ELR (cell line): ENCODE measurements at regions not wholly inside any gene's neighbourhood (a gene's known extent, or its start where the extent isn't known, plus 50 kb on each side); places are given as distances from the start of the nearest gene placed in this dataset.

Experiments used
- DNase-seq: peaks from one replicate; pipeline ENCODE4 v3.0.0-alpha.2; 2015; ENCODE audit warnings: low read depth

DNA sequence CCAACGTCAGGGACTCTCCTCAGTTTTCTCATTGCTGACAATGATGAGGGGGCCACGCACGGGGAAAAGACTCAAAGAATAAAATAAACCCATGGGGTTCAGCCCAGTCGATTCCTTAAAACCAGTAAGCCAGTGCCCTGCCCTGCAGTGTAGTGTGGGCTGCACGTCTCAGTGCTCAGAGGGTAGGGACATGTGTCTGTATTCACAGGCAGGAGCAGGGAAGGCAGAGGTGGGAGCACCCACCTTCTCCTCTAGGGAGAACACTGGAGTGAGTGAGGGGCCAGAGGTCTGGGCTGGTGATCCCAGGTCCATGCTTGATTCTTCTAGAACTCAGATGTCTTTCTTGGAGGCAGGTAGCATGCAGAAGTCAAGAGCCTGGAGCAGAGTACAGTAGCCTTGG lies 303.6 kb downstream of the MATN1 start:
- DNase-seq = no peak

DNA sequence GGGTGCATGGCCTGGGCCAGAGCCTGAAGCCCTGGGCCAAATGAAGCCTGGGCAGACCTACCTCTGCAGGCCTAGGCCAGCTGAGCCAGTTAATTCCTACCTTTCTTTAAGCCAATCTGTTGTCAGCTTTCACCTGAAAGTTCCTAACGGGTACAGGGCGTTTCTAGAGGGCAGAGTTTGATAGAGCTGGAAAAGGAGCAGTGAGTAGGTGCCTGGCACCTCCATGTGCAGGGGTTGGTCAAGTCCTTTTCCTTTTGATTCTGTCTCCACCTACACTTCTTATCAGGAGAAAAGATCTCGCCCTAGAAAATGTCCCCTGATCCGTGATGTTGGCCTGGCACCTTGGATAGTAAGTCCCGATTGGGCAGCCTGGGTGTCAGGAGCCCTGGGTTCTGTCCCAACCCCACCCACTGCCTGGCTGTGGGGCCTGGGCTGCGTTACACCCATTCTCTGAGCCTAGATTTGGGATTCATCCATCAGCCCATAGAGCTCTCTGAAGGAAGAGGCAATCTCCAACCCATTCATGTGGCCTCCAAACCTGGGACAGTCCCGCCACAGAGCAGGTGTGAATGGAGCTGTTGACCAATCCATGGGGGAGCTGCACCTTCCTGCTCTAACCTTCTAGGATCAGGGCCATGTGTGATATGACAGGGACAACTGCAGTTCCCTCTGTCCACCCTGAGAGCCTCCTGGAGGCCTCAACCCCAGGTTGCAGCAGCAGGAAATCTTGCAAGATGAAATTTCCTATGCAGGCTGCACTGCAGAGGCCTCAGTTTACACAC lies 304.3 kb downstream of the MATN1 start:
- no peak for DNase-seq

DNA sequence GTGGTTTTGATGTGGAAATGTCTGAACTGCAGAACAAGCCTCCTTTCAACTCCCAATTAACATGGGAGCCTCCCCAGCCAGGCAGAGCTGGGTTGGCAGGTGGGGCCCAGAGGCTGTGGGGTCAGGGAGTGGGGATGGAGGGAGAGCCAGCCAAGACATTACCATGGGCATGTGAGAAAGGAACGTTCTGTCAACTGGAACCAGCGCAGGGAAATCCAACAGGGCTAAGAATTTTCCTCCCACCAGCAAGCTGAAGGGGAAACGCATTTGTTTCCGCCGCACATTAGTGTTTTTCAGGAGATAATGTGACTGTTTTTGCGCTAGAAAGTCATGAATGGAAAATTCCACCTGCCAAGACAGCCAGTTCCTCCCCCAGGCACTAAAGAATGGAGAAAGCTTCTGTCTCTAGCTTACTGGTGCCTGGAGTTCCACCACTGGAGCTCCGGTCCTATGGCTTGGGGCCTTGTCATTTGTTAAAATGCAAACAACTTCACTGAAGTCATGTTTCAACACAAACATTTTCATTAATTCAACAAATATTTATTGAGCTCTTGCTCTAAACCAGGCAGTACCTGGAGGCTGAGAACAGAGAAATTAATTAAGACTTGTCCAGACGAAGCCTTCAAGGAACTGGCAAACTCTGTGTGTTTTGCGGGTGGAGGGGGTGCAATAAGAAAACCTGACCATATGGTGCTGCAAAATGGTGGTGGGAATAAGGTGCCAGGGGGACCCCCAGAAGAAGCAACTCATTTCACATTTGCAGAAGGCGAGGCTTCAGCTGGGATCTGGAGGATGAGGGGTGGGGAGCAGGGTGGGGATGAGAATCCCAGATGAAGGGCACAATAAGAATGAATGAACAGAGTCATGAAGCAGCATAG lies 305.1 kb downstream of the MATN1 start:
- DNase-seq = no peak

DNA sequence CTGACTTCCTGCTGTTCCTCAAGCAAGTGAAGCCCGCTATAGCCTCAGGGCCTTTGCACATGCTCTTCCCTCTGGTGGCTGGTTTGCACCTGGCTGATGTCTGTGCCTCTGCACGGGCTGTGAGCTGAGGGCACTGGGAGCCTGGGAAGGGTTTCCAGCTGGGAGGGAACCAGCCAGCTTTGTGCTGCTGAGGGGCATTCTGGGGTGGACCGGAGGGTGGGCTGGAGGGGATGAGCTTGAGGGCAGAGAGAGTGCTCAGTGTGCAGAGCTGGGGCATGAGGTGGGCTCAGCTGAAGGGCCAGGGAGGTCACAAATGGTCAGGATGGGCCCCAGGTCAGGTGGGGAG lies 305.7 kb downstream of the MATN1 start:
- DNase-seq = no peak

DNA sequence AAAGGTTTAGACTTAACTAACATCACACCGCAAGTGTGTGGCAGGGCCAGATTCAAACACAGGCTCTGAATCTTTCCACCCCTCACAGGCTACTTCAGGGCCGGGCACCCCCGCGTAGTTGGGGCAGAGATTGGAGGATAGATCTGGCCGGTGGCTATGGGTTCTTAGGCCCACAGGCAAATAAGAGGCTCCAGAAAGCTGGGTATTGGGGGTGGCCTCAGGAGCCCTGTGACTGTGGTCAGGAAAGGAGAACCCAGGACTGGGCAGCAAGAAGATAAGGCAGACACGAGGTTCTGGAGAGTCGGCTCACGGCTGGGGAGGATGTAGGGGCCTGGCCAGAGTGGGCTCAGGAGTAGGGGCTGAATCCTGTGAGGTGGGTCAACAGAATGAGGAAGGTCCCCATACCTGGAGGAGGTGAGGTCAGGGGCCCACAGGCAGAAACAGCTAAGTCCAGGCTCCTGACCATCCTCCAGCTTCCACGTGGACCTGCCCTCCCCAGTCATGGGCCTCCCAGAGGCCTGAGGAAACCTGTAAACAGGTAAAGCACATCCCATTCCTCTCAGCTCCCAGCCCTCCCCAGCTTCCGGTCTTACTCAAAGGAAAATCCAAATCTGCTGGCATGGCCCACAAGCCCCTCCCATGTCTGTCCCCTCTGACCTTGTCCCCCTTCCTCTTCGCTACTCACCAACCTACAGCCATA lies 306.2 kb downstream of the MATN1 start:
- no peak for DNase-seq

DNA sequence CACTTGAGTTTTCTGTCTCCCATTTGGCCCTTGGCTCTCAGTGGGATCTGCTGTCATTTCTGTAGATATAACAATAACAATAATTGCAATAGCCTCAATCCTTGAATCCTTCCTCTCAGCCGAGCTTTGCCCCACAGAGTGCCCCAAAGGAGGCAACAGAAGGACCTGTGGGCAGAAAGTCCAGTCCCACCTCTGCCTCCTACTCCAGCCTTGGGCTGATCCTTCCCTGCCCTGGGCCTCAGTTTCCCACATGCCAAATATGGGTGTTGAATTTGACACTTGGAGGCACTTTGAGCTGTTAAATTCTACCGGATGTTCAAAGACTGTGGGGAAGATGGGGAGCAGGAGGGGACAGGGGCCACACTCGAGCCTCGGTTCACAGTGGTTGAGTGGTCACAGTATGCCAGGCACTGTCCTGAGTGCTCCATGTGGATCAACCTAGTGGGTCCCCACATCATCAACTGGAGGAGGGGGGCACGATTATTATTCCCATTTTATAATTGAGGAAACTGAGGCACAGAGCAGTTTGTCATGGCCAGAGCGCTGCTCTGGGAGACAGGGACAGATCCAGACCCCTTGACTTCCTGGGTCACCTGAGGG lies 307.1 kb downstream of the MATN1 start:
- no peak for DNase-seq

DNA sequence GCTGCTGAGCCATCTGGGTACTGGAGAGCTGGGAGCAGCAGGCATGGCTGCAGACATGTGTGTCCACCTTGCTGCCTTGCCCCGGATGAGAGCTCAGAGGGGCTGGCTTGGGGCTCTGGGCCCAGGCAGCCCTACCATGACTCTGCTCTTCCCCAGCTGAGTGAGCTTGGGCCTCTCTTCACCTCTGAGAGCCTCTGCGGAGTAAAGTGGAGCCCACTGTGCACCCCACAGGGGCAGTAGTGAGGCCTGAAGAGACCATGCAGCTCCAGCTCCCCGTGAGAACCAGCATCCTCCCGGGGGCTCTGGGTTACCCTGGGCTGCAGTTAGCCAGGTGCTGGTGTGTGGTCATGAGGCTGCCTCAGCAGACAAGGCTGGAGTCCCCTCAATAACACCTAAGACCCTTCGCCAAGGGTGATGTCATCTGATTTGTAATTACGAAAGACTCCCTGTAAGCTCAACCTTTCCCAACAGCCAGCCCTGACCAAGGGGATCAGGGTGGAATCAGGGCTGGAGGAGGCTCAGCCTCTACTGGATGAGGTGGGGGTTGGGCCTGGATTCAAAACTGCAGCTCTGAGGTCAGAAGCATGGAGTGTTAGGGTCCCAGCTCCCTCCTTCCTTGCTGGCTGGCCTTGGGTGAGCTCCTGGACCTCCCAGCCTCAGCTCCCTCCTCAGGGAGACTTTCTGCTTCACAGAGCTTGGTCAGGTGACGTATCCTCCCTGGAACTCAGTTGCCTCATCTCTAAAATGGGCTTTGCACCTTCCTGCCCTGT lies 308.0 kb downstream of the MATN1 start:
- DNase-seq = no peak

DNA sequence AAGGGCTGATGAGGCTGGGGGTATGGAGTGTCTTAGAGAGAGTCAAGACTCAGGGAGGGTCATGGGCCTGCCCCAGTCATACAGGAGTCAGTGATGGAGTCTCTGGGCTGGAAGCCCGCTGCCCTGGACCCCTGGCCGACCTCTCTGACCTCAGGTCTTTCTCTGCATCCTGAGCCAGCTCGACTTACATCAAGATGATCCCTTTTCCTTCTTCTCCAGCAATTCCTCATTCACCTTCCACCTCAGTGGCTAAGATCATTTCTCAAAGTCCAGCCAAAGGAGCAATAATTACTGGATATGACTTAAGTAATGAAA lies 308.6 kb downstream of the MATN1 start:
- no peak for DNase-seq

DNA sequence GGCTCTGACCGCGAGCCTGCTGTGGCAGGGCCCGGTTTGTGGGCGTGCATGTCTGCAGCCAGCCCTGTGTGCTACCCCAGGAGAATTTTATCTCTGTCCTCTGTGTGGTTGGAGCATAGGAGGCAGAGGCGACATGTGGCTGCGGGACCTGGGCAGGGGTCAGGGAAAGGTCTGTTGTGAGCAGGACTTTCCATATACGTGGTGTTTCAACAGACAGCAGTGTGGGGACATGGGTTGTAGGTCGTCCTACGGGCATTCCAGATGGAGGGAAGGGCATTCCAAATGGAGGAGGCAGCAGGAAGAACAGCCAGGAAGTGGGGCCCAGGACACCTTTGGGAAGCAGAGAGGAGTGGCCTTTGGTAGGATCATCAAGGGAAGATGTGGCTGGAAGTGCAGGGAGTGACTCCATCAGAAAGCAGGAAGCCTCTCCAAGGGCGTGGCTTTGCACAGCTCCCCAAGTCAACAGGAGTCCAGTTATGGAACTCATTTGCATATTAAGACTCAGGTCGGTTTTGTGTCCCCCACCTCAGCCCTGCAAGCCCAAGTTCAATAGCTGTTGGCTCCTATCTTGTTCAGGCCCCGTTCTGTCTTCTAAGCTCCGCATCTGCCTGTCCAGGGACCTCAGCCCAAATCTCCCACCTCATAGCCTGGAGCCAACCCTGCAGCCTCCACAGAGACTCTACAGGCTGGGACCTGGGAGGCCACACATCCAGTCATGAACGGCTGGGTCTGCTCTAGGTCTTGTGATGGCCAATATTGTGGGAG lies 309.1 kb downstream of the MATN1 start:
- DNase-seq = no peak

DNA sequence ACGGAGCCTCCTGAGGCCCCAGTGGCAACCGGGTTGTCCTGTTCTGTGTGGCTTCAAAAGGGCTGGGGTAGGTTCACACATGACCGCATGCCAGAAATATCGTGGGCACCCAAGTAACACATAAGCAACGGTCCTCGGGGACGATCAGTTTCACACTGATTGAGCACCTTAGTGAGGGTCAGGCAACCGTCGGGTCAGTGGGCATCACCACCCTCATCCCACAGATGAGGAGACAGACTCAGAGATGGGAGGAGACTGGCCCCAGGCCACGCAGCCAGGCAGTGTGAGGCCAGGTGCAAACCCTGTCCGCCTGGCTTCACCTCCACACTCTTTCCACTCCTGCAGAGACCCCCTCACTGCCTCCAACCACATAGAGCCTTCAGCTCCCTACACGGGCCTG lies 309.8 kb downstream of the MATN1 start:
- no peak for DNase-seq

DNA sequence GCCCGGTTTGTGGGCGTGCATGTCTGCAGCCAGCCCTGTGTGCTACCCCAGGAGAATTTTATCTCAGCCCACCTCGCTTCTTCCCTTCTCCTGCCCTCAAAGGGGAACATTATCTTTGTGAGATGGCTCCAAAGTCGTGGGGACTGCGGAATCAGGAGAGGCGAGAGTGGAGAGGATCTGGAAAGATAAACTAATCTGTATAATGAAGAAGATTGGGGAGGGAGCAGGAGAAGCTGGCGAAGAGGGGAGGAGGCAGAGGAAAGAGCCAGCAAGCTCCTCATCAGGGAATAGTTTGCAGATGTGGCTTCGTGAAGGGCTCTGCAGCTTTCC lies 310.3 kb downstream of the MATN1 start:
- no peak for DNase-seq

DNA sequence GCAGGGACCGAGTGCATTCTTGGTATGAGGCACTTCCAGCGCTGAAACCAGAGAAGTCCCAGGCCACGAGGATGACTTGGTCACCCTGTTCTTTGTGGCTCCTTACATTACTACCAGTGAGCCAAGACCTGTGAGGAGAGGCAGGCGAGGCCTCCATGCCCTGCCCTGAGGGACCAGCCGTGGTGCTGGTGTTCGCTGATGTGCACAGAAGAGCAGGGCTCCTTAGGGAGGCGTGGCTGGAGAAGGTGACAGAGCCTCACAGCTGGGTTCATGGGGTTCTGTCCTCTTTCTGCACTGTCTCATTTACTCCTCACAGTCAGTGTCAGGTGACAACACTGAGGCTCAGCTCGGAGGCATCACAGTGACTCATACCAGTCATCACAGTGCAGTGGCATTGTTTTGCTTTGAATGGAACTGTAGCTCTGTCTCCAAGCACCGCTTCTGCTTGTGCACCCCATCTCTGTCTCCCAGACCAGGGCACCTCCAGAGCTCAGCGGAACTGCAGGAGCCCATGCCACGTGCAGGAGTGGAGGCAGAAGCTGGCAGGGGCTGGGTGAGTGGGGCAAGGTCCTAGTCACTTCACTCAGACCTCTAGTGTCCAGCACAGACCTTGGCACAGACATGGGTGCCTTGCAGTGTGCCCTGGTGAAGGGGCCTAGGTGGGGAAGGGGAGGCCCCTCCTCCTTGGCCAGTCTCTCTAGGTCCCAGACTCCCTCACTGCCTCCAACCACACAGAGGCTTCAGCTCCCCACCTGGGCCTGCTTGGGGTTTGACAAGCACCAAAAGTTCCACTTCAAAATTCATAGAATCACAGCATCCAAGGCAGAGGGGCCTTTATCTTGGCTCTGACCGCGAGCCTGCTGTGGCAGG lies 310.9 kb downstream of the MATN1 start:
- peak; percentile 7 for DNase-seq

DNA sequence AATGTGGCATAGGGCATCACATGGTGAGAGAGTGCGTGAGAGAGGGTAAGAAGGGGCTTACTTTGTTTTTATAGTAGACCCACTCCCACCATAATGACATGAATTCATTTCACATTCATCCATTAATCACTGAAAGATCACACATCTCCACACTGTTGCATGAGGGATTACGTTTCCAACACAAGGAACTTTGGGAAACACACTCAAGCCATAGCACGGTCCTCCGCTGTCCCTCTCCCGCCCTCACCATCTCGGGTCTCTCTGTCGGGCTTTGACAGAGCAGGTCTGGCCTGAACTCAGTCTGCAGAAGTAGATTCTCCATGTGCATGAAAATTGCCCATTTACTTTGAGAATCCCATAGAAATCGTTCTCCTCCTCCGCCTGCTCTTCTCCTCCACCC lies 312.2 kb downstream of the MATN1 start:
- DNase-seq = no peak

DNA sequence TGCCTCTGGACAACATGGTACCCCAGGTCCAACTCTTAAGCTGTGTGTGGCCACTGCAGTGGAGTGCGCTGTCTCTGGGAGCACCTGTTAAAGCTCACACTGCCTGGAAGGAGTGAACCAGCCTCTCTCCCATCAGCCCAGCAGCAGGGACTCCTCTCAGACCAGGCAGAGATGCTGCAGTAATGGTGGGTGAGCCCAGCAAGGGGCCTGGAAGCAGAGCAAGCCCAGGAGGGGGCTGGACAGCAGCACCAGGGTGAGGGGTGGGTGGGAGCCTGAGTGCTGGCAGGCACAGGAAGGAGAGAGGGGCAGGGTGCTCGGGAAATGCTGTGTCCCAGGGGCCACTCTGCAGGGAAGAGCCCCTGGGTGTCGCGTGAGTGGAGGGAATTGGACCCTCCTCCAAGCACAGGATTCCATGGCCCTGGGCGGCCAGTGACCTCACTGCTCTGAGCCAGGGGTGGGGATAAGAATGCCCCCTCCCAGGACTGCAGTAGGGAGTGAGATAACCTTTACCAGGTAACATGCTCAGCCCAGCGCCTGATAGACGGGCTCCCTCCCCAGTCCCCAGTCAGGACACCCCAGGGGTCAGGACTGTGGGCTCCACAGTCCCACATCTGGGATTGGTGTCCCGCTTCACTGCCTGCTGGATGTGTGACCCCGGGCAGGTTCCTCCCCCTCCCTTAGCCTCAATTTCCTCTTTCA lies 313.1 kb downstream of the MATN1 start:
- no peak for DNase-seq

DNA sequence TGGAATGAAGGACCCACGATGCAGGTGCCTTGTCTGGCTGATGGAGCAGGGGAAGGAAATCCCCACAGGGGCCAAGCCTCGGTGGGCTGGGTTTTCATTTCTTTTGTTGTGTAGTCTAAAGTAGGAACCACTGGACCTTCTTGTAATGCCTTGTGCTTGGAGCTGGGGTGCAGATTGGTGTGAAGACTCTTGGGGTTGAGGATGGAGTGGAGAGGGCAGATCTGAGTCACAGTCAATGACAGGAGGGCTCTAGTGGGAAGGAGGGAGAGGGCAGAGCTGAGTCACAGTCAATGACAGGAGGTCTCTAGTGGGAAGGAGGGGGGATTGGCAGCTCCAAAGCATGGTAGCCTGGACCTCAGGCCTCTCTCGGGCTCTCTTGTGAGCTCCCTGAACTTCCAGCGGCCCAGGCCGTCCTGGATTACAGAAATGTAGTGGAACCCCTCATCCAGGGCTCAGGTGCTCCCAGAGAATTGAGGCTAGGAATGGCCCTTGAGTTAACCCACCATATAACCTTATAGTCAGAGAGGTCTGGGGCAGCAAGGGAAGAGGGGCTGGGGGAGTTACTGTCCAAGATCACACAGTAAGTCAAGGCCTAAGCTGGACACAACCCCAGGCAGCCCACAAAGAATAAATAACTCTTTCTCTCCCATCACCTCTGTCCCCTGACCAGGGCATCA lies 313.8 kb downstream of the MATN1 start:
- DNase-seq = peak; percentile 2

DNA sequence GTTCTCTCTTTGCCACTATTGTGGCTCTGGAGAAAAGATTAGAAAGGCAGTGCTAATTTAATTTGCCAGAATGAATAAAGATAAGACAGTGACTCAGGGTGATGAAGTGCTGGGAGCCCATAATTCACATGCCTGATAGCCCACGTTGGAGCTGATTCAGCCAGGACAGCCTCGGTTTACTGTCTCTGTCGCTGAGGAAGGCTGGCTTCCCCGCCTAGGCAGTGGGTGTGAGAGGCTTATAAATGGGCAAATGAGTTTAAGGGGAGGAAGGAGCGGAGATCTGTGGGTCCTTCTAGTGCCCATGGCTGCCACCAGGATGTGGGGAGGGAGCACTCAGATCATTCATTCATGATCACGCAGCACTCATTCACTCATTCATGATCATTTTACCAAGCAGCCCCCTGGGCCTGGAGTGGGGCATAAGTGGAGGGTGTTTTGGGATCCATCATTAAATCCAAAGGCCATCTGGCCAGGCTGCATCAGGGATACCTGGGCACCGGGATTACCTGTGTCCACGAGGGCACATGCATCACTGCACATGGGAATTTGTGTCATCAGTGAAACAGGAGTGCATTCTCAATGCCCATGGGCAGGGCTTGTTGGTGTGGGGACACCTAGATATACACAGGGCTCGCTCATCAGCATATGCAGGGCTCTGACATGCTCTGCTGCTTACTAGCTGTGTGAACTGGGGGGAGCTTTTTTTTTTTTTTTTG lies 315.4 kb downstream of the MATN1 start:
- DNase-seq = no peak

DNA sequence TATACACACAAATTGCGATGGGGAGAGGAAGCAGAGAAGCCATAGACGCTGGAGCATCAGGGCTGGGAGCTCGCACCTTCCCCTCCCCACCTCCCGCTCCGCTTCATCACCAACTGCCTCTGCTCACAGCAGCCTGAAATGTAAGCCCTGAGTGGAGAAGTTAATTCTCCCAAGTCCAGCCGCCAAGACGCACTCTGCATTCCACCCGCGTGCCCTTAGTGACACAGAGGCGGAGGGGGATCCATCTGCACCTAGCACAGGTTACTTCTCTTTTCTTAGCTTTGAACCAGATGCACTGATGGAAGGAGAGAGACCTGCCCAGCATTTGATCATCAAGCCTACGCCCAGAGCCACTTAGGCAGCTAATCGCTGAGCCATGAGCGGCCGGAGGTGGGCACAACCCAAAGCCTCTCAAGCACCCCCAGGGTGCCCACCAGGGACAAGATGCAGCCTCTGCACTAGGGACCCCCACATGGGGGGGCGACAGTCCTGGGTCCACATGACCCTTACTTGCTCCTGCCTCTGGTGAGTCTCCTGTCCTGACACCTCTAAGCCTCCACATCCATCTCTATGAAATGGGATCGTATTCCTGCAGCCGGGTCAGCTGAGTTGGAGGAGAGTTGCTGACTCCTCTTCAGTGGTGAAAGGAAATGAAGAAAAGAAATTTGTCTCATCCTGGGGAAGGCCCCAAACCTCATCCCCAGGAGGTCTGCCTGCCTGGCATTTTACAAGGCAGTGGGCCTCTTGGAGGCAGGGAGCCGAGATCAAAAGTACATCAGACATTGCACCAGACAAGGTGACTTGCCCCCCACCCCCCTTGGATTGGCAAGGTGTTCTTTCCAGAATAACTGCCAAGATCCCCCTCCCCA lies 316.2 kb downstream of the MATN1 start:
- DNase-seq = no peak
